ENCODE measurements at regions not wholly inside any gene's neighbourhood (a gene's known extent, or its start where the extent isn't known, plus 50 kb on each side); places are given as distances from the start of the nearest gene placed in this dataset.

GRCh38 chr18:2312440-2312839 lies 258.9 kb downstream of the METTL4 start:
- TF ChIP-seq CTCF (IDR thresholded peaks at IDR 0.05) = no peak
- TF ChIP-seq ZFX (IDR thresholded peaks at IDR 0.05; ENCODE audit: borderline replicate concordance) = no peak

All from 22Rv1 (cell line).